ENCODE measurements at regions not wholly inside any gene's neighbourhood (a gene's known extent, or its start where the extent isn't known, plus 50 kb on each side); places are given as distances from the start of the nearest gene placed in this dataset.

- no peak overlapping the region for H2BK5ac ChIP-seq (ENCODE audit: low read depth, low read length, poor library complexity, severe bottlenecking)
These were observed 413.6 kb upstream of the ID2 start for GRCh38 chr2:8268172-8268783.

DNA sequence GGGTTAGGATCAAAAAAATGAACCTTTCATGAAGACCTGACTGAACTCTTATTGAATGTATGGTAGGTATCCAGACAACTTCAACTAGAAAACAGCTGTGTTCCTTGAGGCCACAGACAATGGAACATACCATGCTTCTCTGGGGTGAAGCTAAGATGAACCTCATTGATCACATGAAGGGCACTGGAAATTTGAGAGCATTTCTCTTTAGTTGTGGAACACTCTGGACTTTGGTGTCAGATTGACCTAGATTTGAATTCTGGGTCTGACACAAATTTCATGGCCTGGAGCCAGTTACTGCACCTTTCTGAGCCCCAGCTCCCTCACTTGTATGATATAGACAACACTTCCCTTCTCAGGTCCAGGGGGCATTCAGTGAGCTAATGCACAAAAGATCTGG lies 411.2 kb upstream of the ID2 start:
- H2AK5ac ChIP-seq (ENCODE audit: low read length, severe bottlenecking) = no peak overlapping the region
- no peak overlapping the region for H4K8ac ChIP-seq (ENCODE audit: low read length)
- no peaks in the 10 kb centered on the region for H3K27me3 ChIP-seq (ENCODE audit: control insufficient read depth in 1 of 2, insufficient read depth in 1 of 2, low read length in 2 of 2)
- no peak overlapping the region for H2AFZ ChIP-seq (ENCODE audit: low read depth, low read length)
- no peak overlapping the region for H2BK5ac ChIP-seq (ENCODE audit: low read depth, low read length, poor library complexity, severe bottlenecking)
- H3K36me3 ChIP-seq (ENCODE audit: control insufficient read depth in 1 of 2, insufficient read depth in 2 of 2, low read depth in 1 of 2, low read length in 2 of 2) = no peaks in the 10 kb centered on the region
- H3K14ac ChIP-seq (ENCODE audit: low read length in 2 of 2) = no peak overlapping the region
- peaks cover 9% of the 10 kb centered on the region for H3K9me3 ChIP-seq (ENCODE audit: control insufficient read depth, low read length)
- no peak overlapping the region for H2BK15ac ChIP-seq (ENCODE audit: low read depth, poor library complexity, severe bottlenecking)
- no peak overlapping the region for H3K4me2 ChIP-seq (ENCODE audit: low read length, poor library complexity, severe bottlenecking)
- H3K4me1 ChIP-seq (ENCODE audit: control insufficient read depth, insufficient read depth, low read depth, low read length) = no peaks in the 10 kb centered on the region
- H3K4me3 ChIP-seq (ENCODE audit: insufficient read depth in 1 of 2, low read depth in 1 of 2, low read length in 2 of 2) = no peak overlapping the region
- no peak overlapping the region for H2BK12ac ChIP-seq (ENCODE audit: low read length in 2 of 2)
- no peaks in the 10 kb centered on the region for H3K79me1 ChIP-seq (replicated peaks; ENCODE audit: low read length, poor library complexity, severe bottlenecking)
- H3K23ac ChIP-seq (ENCODE audit: low read length in 2 of 2) = no peak overlapping the region
- no peak overlapping the region for H2BK120ac ChIP-seq (ENCODE audit: low read depth, low read length)
- no peak overlapping the region for H3K27ac ChIP-seq (ENCODE audit: low read length, poor library complexity, severe bottlenecking)
- no peak overlapping the region for H3K4ac ChIP-seq (ENCODE audit: low read depth in 1 of 2, low read length in 2 of 2)
- no peak for DNase-seq
- H4K91ac ChIP-seq (ENCODE audit: low read length) = no peak overlapping the region
- no peak overlapping the region for H3K18ac ChIP-seq (ENCODE audit: low read depth in 1 of 2, low read length in 2 of 2)
- H3K9ac ChIP-seq (ENCODE audit: low read length) = no peak overlapping the region

More at GRCh38 chr2:8268172-8268783, 413.6 kb upstream of the ID2 start:
- WGBS = 66% methylated on average over 5 of the region's 8 CpGs
- no peak overlapping the region for H3K4me3 ChIP-seq (ENCODE audit: insufficient read depth in 1 of 2, low read depth in 1 of 2, low read length in 2 of 2)
- DNase-seq = no peak
- H3K14ac ChIP-seq (ENCODE audit: low read length in 2 of 2) = no peak overlapping the region
- H2AFZ ChIP-seq (ENCODE audit: low read depth, low read length) = no peak overlapping the region
- no peak overlapping the region for H2BK12ac ChIP-seq (ENCODE audit: low read length in 2 of 2)
- no peak overlapping the region for H2BK15ac ChIP-seq (ENCODE audit: low read depth, poor library complexity, severe bottlenecking)
- H3K23ac ChIP-seq (ENCODE audit: low read length in 2 of 2) = no peak overlapping the region
- H4K8ac ChIP-seq (ENCODE audit: low read length) = no peak overlapping the region
- H2AK5ac ChIP-seq (ENCODE audit: low read length, severe bottlenecking) = no peak overlapping the region
- no peak overlapping the region for H3K4me2 ChIP-seq (ENCODE audit: low read length, poor library complexity, severe bottlenecking)
- no peak overlapping the region for H3K9ac ChIP-seq (ENCODE audit: low read length)
- no peaks in the 10 kb centered on the region for H3K36me3 ChIP-seq (ENCODE audit: control insufficient read depth in 1 of 2, insufficient read depth in 2 of 2, low read depth in 1 of 2, low read length in 2 of 2)
- no peaks in the 10 kb centered on the region for H3K27me3 ChIP-seq (ENCODE audit: control insufficient read depth in 1 of 2, insufficient read depth in 1 of 2, low read length in 2 of 2)
- no peak overlapping the region for H3K4ac ChIP-seq (ENCODE audit: low read depth in 1 of 2, low read length in 2 of 2)
- H3K4me1 ChIP-seq (ENCODE audit: control insufficient read depth, insufficient read depth, low read depth, low read length) = peaks cover 2% of the 10 kb centered on the region
- no peaks in the 10 kb centered on the region for H3K9me3 ChIP-seq (ENCODE audit: control insufficient read depth, low read length)
- no peak overlapping the region for H2BK120ac ChIP-seq (ENCODE audit: low read depth, low read length)
- no peak overlapping the region for H3K18ac ChIP-seq (ENCODE audit: low read depth in 1 of 2, low read length in 2 of 2)
- no peaks in the 10 kb centered on the region for H3K79me1 ChIP-seq (replicated peaks; ENCODE audit: low read length, poor library complexity, severe bottlenecking)
- no peak overlapping the region for H4K91ac ChIP-seq (ENCODE audit: low read length)
- H3K27ac ChIP-seq (ENCODE audit: low read length, poor library complexity, severe bottlenecking) = no peak overlapping the region

DNA sequence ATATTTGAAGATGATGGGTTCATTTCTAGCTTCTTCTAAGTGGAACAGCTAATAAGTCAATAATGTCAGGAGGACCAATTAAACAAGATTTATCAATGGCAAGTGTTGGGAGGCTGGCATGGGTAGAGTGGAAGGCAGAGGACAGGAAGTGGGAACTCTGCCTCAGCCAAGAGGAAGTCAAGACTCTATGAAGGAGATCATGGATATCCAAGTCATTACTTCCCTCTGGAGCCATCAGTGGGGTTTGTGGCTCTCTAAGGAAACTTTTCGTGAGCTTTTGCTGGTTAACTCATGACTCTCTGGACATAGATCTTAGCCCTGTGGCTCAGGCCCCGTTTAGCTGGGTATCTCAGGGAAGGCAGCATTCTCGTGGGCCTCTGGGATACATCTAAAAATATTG lies 410.4 kb upstream of the ID2 start:
- Histone ChIP-seq H3K79me1 (replicated peaks; ENCODE audit: low read length, poor library complexity, severe bottlenecking) (no peaks in the 10 kb centered on the region), H3K14ac (ENCODE audit: low read length in 2 of 2) (no peak overlapping the region), H3K27me3 (ENCODE audit: control insufficient read depth in 1 of 2, insufficient read depth in 1 of 2, low read length in 2 of 2) (no peaks in the 10 kb centered on the region), H3K18ac (ENCODE audit: low read depth in 1 of 2, low read length in 2 of 2) (no peak overlapping the region), H2BK120ac (ENCODE audit: low read depth, low read length) (no peak overlapping the region), H3K36me3 (ENCODE audit: control insufficient read depth in 1 of 2, insufficient read depth in 2 of 2, low read depth in 1 of 2, low read length in 2 of 2) (no peaks in the 10 kb centered on the region), H4K91ac (ENCODE audit: low read length) (no peak overlapping the region), H2BK15ac (ENCODE audit: low read depth, poor library complexity, severe bottlenecking) (no peak overlapping the region), H2BK5ac (ENCODE audit: low read depth, low read length, poor library complexity, severe bottlenecking) (no peak overlapping the region), H3K23ac (ENCODE audit: low read length in 2 of 2) (no peak overlapping the region), H4K8ac (ENCODE audit: low read length) (no peak overlapping the region), H3K9me3 (ENCODE audit: control insufficient read depth, low read length) (peaks cover 9% of the 10 kb centered on the region), H3K4ac (ENCODE audit: low read depth in 1 of 2, low read length in 2 of 2) (no peak overlapping the region), H3K4me2 (ENCODE audit: low read length, poor library complexity, severe bottlenecking) (no peak overlapping the region), H3K4me1 (ENCODE audit: control insufficient read depth, insufficient read depth, low read depth, low read length) (no peaks in the 10 kb centered on the region), H3K27ac (ENCODE audit: low read length, poor library complexity, severe bottlenecking) (no peak overlapping the region), H3K9ac (ENCODE audit: low read length) (no peak overlapping the region), H2AFZ (ENCODE audit: low read depth, low read length) (no peak overlapping the region), H2BK12ac (ENCODE audit: low read length in 2 of 2) (no peak overlapping the region), H3K4me3 (ENCODE audit: insufficient read depth in 1 of 2, low read depth in 1 of 2, low read length in 2 of 2) (no peak overlapping the region), H2AK5ac (ENCODE audit: low read length, severe bottlenecking) (no peak overlapping the region)
- no peak for DNase-seq
- WGBS = 75% methylated on average over 3 of the region's 3 CpGs

DNA sequence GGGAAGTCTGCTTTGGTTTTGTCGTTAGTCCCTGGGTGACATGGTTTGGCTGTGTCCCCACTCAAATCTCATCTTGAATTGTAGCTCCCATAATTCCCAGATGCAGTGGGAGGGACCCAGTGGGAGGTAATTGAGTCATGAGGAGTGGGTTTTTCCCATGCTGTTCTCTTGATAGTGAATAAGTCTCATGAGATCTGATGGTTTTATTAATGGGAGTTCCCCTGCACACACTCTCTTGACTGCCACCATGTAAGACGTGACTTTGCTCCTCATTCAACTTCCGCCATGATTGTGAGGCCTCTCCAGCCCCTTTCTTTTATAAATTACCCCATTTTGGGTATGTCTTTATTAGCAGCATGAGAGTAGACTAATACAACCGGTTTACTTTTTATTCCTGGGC lies 405.8 kb upstream of the ID2 start:
- 65% methylated on average over 2 of the region's 4 CpGs for WGBS

More for the DNA sequence above, 405.8 kb upstream of the ID2 start:
- peaks cover 0 to 7% of the 10 kb centered on the region in 2 experiments for H3K27me3 ChIP-seq (ENCODE audit: control insufficient read depth in 1 of 2, insufficient read depth in 1 of 2, low read length in 2 of 2)
- no peak overlapping the region for H2AK5ac ChIP-seq (ENCODE audit: low read length, severe bottlenecking)
- no peak overlapping the region for H3K4me2 ChIP-seq (ENCODE audit: low read length, poor library complexity, severe bottlenecking)
- no peak overlapping the region for H2AFZ ChIP-seq (ENCODE audit: low read depth, low read length)
- no peak overlapping the region for H3K9ac ChIP-seq (ENCODE audit: low read length)
- H3K18ac ChIP-seq (ENCODE audit: low read depth in 1 of 2, low read length in 2 of 2) = no peak overlapping the region
- H3K4me1 ChIP-seq (ENCODE audit: control insufficient read depth, insufficient read depth, low read depth, low read length) = no peaks in the 10 kb centered on the region
- H3K4me3 ChIP-seq (ENCODE audit: insufficient read depth in 1 of 2, low read depth in 1 of 2, low read length in 2 of 2) = no peak overlapping the region
- H4K91ac ChIP-seq (ENCODE audit: low read length) = no peak overlapping the region
- H3K14ac ChIP-seq (ENCODE audit: low read length in 2 of 2) = no peak overlapping the region
- H2BK5ac ChIP-seq (ENCODE audit: low read depth, low read length, poor library complexity, severe bottlenecking) = no peak overlapping the region
- no peaks in the 10 kb centered on the region for H3K36me3 ChIP-seq (ENCODE audit: control insufficient read depth in 1 of 2, insufficient read depth in 2 of 2, low read depth in 1 of 2, low read length in 2 of 2)
- H3K9me3 ChIP-seq (ENCODE audit: control insufficient read depth, low read length) = peaks cover 9% of the 10 kb centered on the region
- H3K79me1 ChIP-seq (replicated peaks; ENCODE audit: low read length, poor library complexity, severe bottlenecking) = no peaks in the 10 kb centered on the region
- no peak overlapping the region for H2BK120ac ChIP-seq (ENCODE audit: low read depth, low read length)
- H3K27ac ChIP-seq (ENCODE audit: low read length, poor library complexity, severe bottlenecking) = no peak overlapping the region
- no peak overlapping the region for H3K23ac ChIP-seq (ENCODE audit: low read length in 2 of 2)
- H4K8ac ChIP-seq (ENCODE audit: low read length) = no peak overlapping the region
- H2BK15ac ChIP-seq (ENCODE audit: low read depth, poor library complexity, severe bottlenecking) = no peak overlapping the region
- DNase-seq = no peak
- no peak overlapping the region for H3K4ac ChIP-seq (ENCODE audit: low read depth in 1 of 2, low read length in 2 of 2)
- H2BK12ac ChIP-seq (ENCODE audit: low read length in 2 of 2) = no peak overlapping the region

Data from mesenchymal stem cell (in vitro differentiated cells and primary cell).